GM21381 (cell line): ENCODE measurements at regions not wholly inside any gene's neighbourhood (a gene's known extent, or its start where the extent isn't known, plus 50 kb on each side); places are given as distances from the start of the nearest gene placed in this dataset.

Source experiments
- ATAC-seq: cut with Tn5 transposase; IDR thresholded peaks from one replicate; pipeline ENCODE4 v1.9.1; 2021; ENCODE audit warnings: mild to moderate bottlenecking, moderate library complexity; ENCODE audit not compliant: unreplicated experiment

GRCh38 chr10:34872820-34873219, 57.7 kb upstream of the PARD3 start:
- no peak for ATAC-seq

- ATAC-seq = no peak
Observed at GRCh38 chr10:34869135-34869836, 54.2 kb upstream of the PARD3 start.

GRCh38 chr10:34868589-34868988, 53.5 kb upstream of the PARD3 start:
- ATAC-seq = no peak

GRCh38 chr10:34866848-34867247, 51.8 kb upstream of the PARD3 start:
- ATAC-seq = no peak
